ENCODE measurements at regions not wholly inside any gene's neighbourhood (a gene's known extent, or its start where the extent isn't known, plus 50 kb on each side); places are given as distances from the start of the nearest gene placed in this dataset.
"Not testable (repeated sequence)": the region's sequence is repeated elsewhere in the genome, so short reads cannot be mapped to it uniquely, and the experiment has no call there.

- no peak for DNase-seq (ENCODE audit: low read depth)
- H3K4me3 ChIP-seq (ENCODE audit: low read length) = no peak overlapping the region
- TF ChIP-seq CTCF (conservative IDR thresholded peaks at IDR 0.05; ENCODE audit: low read depth, low read length) = no peak
Measured at GRCh38 chr6:134764741-134765140, 185.2 kb downstream of the ALDH8A1 start.

- H3K4me3 ChIP-seq (ENCODE audit: low read length); DNase-seq (ENCODE audit: low read depth): not testable (repeated sequence)
Measured at GRCh38 chr6:134763575-134763974, 186.3 kb downstream of the ALDH8A1 start.

GRCh38 chr6:134758621-134759020 lies 191.3 kb downstream of the ALDH8A1 start:
- no peak for TF ChIP-seq CTCF (conservative IDR thresholded peaks at IDR 0.05; ENCODE audit: low read depth, low read length)
- no peak for DNase-seq (ENCODE audit: low read depth)
- H3K4me3 ChIP-seq (ENCODE audit: low read length) = no peak overlapping the region

- DNase-seq (ENCODE audit: low read depth) = no peak
- H3K4me3 ChIP-seq (ENCODE audit: low read length) = no peak overlapping the region
- no peak for TF ChIP-seq CTCF (conservative IDR thresholded peaks at IDR 0.05; ENCODE audit: low read depth, low read length)
Measured at GRCh38 chr6:134757911-134758361, 192.0 kb downstream of the ALDH8A1 start.

GRCh38 chr6:134756374-134757025 lies 193.4 kb downstream of the ALDH8A1 start:
- no peak for TF ChIP-seq CTCF (conservative IDR thresholded peaks at IDR 0.05; ENCODE audit: low read depth, low read length)
- DNase-seq (ENCODE audit: low read depth) = no peak
- H3K4me3 ChIP-seq (ENCODE audit: low read length) = no peak overlapping the region

- DNase-seq (ENCODE audit: low read depth) = no peak
- no peak for TF ChIP-seq CTCF (conservative IDR thresholded peaks at IDR 0.05; ENCODE audit: low read depth, low read length)
- no peak overlapping the region for H3K4me3 ChIP-seq (ENCODE audit: low read length)
Measured at GRCh38 chr6:134754013-134754690, 195.7 kb downstream of the ALDH8A1 start.

GRCh38 chr6:134753001-134753400 lies 196.9 kb downstream of the ALDH8A1 start:
- H3K4me3 ChIP-seq (ENCODE audit: low read length) = no peak overlapping the region
- no peak for DNase-seq (ENCODE audit: low read depth)
- no peak for TF ChIP-seq CTCF (conservative IDR thresholded peaks at IDR 0.05; ENCODE audit: low read depth, low read length)

Measured in retinal pigment epithelial cell (primary cell).